CD14-positive monocyte (primary cell): ENCODE measurements at regions not wholly inside any gene's neighbourhood (a gene's known extent, or its start where the extent isn't known, plus 50 kb on each side); places are given as distances from the start of the nearest gene placed in this dataset.

Experiments used
- DNase-seq, 3 donors: peaks; one replicate each; pipeline ENCODE4 v3.0.0-alpha.2; 2011 to 2022
- H2AFZ ChIP-seq: 2 replicates; pipeline ENCODE4 v1.6.0; 2012; ENCODE audit warnings: mild to moderate bottlenecking, low read depth, low read length, inconsistent platforms; ENCODE audit not compliant: insufficient read depth, poor library complexity, severe bottlenecking
- H3K27ac ChIP-seq, 2 donors: 1 replicate in 1 of 2; 2 replicates in 1 of 2; pipeline ENCODE4 v1.5.1; 2012 to 2013; ENCODE audit warnings: low read length in 2 of 2, control low read depth in 1 of 2, inconsistent platforms in 1 of 2, low read depth in 1 of 2, mild to moderate bottlenecking in 1 of 2
- H3K27me3 ChIP-seq, 2 donors: one replicate each; pipeline versions ENCODE4 v1.6.0 to v1.6.1; 2011 to 2013; ENCODE audit warnings: low read length in 2 of 2; ENCODE audit not compliant: control insufficient read depth in 2 of 2, insufficient read depth in 2 of 2
- H3K36me3 ChIP-seq, 2 donors: replicated peaks in 1 of 2; 1 replicate in 1 of 2; 2 replicates in 1 of 2; pipeline versions ENCODE4 v1.5.1 to v1.6.1; 2012 to 2013; ENCODE audit warnings: low read length in 2 of 2, control low read depth in 1 of 2, inconsistent platforms in 1 of 2, mild to moderate bottlenecking in 1 of 2; ENCODE audit not compliant: insufficient read depth in 2 of 2, control insufficient read depth in 1 of 2
- H3K4me1 ChIP-seq, 2 donors: 1 replicate in 1 of 2; 2 replicates in 1 of 2; pipeline versions ENCODE4 v1.5.1 to v1.6.1; 2012 to 2013; ENCODE audit warnings: low read length in 2 of 2, control low read depth in 1 of 2, inconsistent platforms in 1 of 2, mild to moderate bottlenecking in 1 of 2, moderate library complexity in 1 of 2; ENCODE audit not compliant: insufficient read depth in 2 of 2, control insufficient read depth in 1 of 2
- H3K4me2 ChIP-seq: replicated peaks from 2 replicates; pipeline ENCODE3; 2012; ENCODE audit warnings: low read length, moderate library complexity, mild to moderate bottlenecking; ENCODE audit not compliant: poor library complexity, severe bottlenecking; ENCODE audit errors: extremely low read depth
- H3K4me3 ChIP-seq, 3 experiments: fragments of 200-600 bp in 1 of 3; sonication (generic) in 1 of 3; replicated peaks in 1 of 3; 1 replicate in 2 of 3; 2 replicates in 1 of 3; pipeline ENCODE4 v1.5.1; 2011 to 2013; ENCODE audit warnings: low read length in 3 of 3, mild to moderate bottlenecking in 3 of 3, control low read depth in 2 of 3, low read depth in 2 of 3, inconsistent platforms in 1 of 3, moderate library complexity in 1 of 3
- H3K79me2 ChIP-seq: 2 replicates; pipeline ENCODE4 v1.6.0; 2012; ENCODE audit warnings: mild to moderate bottlenecking, control low read depth, inconsistent platforms, low read length, moderate library complexity; ENCODE audit not compliant: insufficient read depth
- H3K9ac ChIP-seq: 2 replicates; pipeline ENCODE4 v1.6.0; 2017; ENCODE audit warnings: low read length, mild to moderate bottlenecking; ENCODE audit not compliant: insufficient read depth, poor library complexity, severe bottlenecking
- H3K9me3 ChIP-seq, 2 donors: replicated peaks in 1 of 2; 1 replicate in 1 of 2; 2 replicates in 1 of 2; pipeline versions ENCODE4 v1.5.1 to v1.6.1; 2012 to 2013; ENCODE audit warnings: low read length in 2 of 2, control low read depth in 1 of 2; ENCODE audit not compliant: control insufficient read depth in 1 of 2, insufficient read depth in 1 of 2
- H4K20me1 ChIP-seq: 2 replicates; pipeline ENCODE4 v1.6.0; 2012; ENCODE audit warnings: mild to moderate bottlenecking, low read length, control low read depth, moderate library complexity; ENCODE audit not compliant: insufficient read depth
- H3K27ac Mint-ChIP-seq, 7 donors: one replicate each; pipeline ENCODE4 v1.8.0; 2020; ENCODE audit warnings: mild to moderate bottlenecking in 7 of 7, mixed read lengths in 7 of 7, moderate library complexity in 6 of 7, inconsistent platforms in 2 of 7
- H3K27me3 Mint-ChIP-seq, 3 donors: one replicate each; pipeline ENCODE4 v1.8.0; 2021 to 2022; ENCODE audit warnings: low read depth in 3 of 3, mild to moderate bottlenecking in 3 of 3, mixed read lengths in 3 of 3, moderate library complexity in 3 of 3, inconsistent platforms in 1 of 3
- H3K36me3 Mint-ChIP-seq, 2 donors: one replicate each; pipeline ENCODE4 v1.8.0; 2020; ENCODE audit warnings: mixed read lengths in 2 of 2, inconsistent platforms in 1 of 2, mild to moderate bottlenecking in 1 of 2
- H3K4me1 Mint-ChIP-seq: one replicate; pipeline ENCODE4 v1.8.0; 2020; ENCODE audit warnings: mild to moderate bottlenecking, mixed read lengths
- H3K4me3 Mint-ChIP-seq, 2 donors: one replicate each; pipeline ENCODE4 v1.8.0; 2020; ENCODE audit warnings: mild to moderate bottlenecking in 2 of 2, mixed read lengths in 2 of 2, moderate library complexity in 1 of 2
- H3K9me3 Mint-ChIP-seq, 7 donors: one replicate each; pipeline ENCODE4 v1.8.0; 2020 to 2022; ENCODE audit warnings: mixed read lengths in 7 of 7, mild to moderate bottlenecking in 6 of 7, moderate library complexity in 6 of 7, inconsistent platforms in 2 of 7
- WGBS: methylation state at CpG from one replicate; pipeline ENCODE4 v1.1.5; 2013; ENCODE audit warnings: missing lambda C conversion rate; ENCODE audit not compliant: insufficient coverage; 5-methylcytosine and 5-hydroxymethylcytosine counted together
- intact Hi-C, 2 donors: fragments of 100-400 bp; cut with micrococcal nuclease; formaldehyde crosslinking; loops; one replicate each; pipeline versions ENCODE4 v1.15.0 to v1.15.1; 2023
- TF ChIP-seq, protein P1 (sequence below): fragments of 200-600 bp; IDR thresholded peaks from one replicate; pipeline ENCODE4 v1.8.0; 2022; ENCODE audit warnings: antibody characterized with exemption, mild to moderate bottlenecking

GRCh38 chr5:28632607-28633006, 1594.2 kb upstream of the CDH9 start:
- no peaks in the 10 kb centered on the region for H4K20me1 ChIP-seq
- Mint-ChIP-seq H3K4me1 (no peaks in the 10 kb centered on the region), H3K36me3 (no peaks in the 10 kb centered on the region), H3K27ac (no peak overlapping the region), H3K9me3 (peaks cover 0 to 18% (median 7%) of the 10 kb centered on the region in 7 donors), H3K27me3 (no peaks in the 10 kb centered on the region), H3K4me3 (no peak overlapping the region)
- no peaks in the 10 kb centered on the region for H3K79me2 ChIP-seq
- H3K4me1 ChIP-seq = no peaks in the 10 kb centered on the region
- peaks cover 3 to 12% of the 10 kb centered on the region in 2 donors for H3K9me3 ChIP-seq
- no peak overlapping the region for H3K9ac ChIP-seq
- no peak overlapping the region for H3K4me2 ChIP-seq
- intact Hi-C loops = no loop called here
- no peaks in the 10 kb centered on the region for H3K36me3 ChIP-seq
- no peak overlapping the region for H2AFZ ChIP-seq
- WGBS = 95% methylated on average over 7 of the region's 9 CpGs
- H3K4me3 ChIP-seq = no peak overlapping the region
- DNase-seq = no peak
- no peak overlapping the region for H3K27ac ChIP-seq
- TF ChIP-seq, protein P1, sequence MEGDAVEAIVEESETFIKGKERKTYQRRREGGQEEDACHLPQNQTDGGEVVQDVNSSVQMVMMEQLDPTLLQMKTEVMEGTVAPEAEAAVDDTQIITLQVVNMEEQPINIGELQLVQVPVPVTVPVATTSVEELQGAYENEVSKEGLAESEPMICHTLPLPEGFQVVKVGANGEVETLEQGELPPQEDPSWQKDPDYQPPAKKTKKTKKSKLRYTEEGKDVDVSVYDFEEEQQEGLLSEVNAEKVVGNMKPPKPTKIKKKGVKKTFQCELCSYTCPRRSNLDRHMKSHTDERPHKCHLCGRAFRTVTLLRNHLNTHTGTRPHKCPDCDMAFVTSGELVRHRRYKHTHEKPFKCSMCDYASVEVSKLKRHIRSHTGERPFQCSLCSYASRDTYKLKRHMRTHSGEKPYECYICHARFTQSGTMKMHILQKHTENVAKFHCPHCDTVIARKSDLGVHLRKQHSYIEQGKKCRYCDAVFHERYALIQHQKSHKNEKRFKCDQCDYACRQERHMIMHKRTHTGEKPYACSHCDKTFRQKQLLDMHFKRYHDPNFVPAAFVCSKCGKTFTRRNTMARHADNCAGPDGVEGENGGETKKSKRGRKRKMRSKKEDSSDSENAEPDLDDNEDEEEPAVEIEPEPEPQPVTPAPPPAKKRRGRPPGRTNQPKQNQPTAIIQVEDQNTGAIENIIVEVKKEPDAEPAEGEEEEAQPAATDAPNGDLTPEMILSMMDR = no peak
- no peaks in the 10 kb centered on the region for H3K27me3 ChIP-seq

- H3K4me1 Mint-ChIP-seq = no peaks in the 10 kb centered on the region
- no peak for DNase-seq
- Histone ChIP-seq H3K4me2 (no peak overlapping the region), H3K79me2 (no peaks in the 10 kb centered on the region), H3K4me1 (no peaks in the 10 kb centered on the region), H3K27ac (no peak overlapping the region), H3K27me3 (no peaks in the 10 kb centered on the region), H2AFZ (no peak overlapping the region), H3K9ac (no peak overlapping the region), H4K20me1 (no peaks in the 10 kb centered on the region), H3K36me3 (no peaks in the 10 kb centered on the region), H3K4me3 (no peak overlapping the region), H3K9me3 (peaks cover 8 to 14% of the 10 kb centered on the region in 2 donors)
- H3K27ac Mint-ChIP-seq = no peak overlapping the region
- H3K36me3 Mint-ChIP-seq = no peaks in the 10 kb centered on the region
- 60% methylated on average over 2 of the region's 3 CpGs for WGBS
- TF ChIP-seq, protein P1 = no peak
- intact Hi-C loops = no loop called here
- H3K9me3 Mint-ChIP-seq = peaks cover 0 to 18% (median 7%) of the 10 kb centered on the region in 7 donors
- peaks cover 0 to 1% (median 0%) of the 10 kb centered on the region in 3 donors for H3K27me3 Mint-ChIP-seq
- no peak overlapping the region for H3K4me3 Mint-ChIP-seq
Measured at GRCh38 chr5:28603869-28604268, 1565.5 kb upstream of the CDH9 start.
